GM21529 (cell line): ENCODE measurements at regions not wholly inside any gene's neighbourhood (a gene's known extent, or its start where the extent isn't known, plus 50 kb on each side); places are given as distances from the start of the nearest gene placed in this dataset.
A peak's percentile ranks its signal among the peaks of the same experiment; 100 is the strongest.
"Not testable (repeated sequence)": the region's sequence is repeated elsewhere in the genome, so short reads cannot be mapped to it uniquely, and the experiment has no call there.

Experiments
- ATAC-seq: cut with Tn5 transposase; IDR thresholded peaks from one replicate; pipeline ENCODE4 v1.9.1; 2021; ENCODE audit not compliant: unreplicated experiment

- not testable (repeated sequence) for ATAC-seq
Observed at GRCh38 chr16:29297809-29298177, 108.7 kb downstream of the NPIPB11 start.

DNA sequence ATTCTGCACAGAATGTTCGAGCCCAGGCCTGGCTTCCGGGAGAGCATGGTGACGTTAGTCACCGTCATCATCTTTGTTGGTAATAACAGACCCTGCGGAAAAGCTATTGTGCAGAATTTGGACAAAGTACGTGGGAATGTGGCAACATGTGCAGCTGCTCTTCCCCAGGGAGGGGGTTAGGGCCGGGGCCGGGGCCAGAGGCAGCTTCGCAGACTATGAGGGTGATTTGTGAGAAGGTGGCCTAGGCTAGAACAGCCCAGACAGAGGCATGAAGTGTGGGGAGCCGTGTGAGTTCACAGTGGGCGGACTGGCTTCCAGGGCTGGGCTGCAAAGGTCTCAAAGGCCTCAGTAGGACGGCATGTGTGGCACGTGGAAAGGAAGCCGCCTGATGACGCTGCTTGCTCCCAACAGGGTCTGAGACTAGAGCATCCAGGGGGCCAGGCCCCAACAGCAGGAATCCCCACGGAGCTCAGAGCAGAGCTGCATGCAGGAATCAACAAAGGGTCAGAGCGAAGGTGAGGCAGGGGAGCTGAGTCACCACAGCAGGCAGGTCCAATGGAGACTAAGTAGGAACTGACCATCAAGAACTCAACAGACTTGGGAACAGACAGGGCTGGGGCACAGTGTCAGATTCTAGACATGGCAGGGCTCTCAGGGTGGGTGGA, 109.2 kb downstream of the NPIPB11 start:
- not testable (repeated sequence) for ATAC-seq

GRCh38 chr16:29296176-29296575, 110.3 kb downstream of the NPIPB11 start:
- not testable (repeated sequence) for ATAC-seq

GRCh38 chr16:29294951-29295795, 111.3 kb downstream of the NPIPB11 start:
- ATAC-seq = not testable (repeated sequence)

DNA sequence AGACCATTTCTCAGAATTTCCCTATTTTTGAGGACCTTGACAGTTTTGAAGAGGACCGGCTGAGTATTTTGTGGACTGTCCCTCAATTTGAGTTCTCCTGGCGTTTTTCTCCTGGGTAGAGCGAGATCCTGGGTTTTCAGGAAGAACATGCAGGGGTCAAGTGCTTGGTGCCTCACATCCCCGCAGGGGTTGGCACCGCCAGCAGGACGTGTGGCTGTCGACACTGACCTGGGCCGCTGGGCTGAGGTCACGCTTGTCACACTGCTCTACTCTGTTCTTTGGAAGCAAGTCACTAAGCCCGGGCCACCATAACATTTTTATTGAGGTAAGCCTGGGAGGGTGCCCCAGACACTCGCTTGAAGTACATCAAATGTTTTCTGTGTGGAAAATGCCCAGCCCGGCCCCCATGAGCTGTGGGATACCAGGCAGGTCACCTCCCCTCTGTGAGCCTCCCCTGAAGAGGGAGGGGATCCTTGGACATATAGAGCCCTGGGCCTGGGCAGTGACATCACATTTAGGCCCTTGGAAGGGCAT, 112.0 kb downstream of the NPIPB11 start:
- ATAC-seq = not testable (repeated sequence)

DNA sequence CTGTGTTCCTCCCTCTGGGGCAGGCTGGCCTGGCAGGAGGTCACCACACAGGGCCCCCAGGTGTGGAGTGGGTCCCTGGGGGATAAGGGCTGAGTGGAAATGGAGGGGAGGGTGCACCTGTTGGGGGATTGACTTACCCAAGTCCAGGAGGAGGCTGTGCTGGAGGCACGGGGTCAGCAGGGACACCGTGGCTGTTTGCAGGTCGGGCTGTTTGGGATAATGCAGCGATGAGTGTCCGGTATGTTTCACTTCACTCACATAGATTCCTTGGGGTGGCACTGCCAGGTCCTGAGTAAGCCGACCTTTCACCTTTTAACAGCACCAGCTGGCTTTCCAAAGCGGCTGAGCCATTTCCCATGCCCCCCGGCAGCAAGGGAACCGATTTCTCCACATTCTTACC, 113.0 kb downstream of the NPIPB11 start:
- not testable (repeated sequence) for ATAC-seq

DNA sequence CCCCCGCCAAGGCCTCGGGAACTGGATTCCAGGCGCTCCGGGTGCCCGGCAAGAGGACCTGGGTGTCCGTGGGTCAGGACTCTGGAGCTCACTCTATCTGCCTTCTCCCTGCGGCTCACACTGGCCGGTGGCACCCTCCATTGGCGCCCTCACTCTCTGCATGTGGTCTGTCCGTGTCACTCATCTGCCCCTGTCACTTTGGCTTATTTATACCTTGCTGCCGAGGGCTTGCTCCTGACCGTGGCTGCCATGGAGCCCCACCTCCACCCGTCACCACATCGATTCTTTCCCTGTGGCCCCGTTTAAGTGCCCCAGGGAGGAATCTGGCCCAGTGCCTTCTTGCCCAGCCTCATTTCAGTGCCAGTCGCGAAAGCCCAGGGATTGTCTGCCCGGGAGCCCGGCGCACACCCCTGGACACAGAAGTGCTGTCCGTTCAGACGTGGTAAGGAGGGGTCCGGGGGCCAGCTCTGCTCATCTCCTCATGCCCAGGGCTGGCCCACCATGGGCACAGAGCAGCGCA, 113.5 kb downstream of the NPIPB11 start:
- not testable (repeated sequence) for ATAC-seq

GRCh38 chr16:29291329-29292271, 114.9 kb downstream of the NPIPB11 start:
- ATAC-seq = not testable (repeated sequence)

DNA sequence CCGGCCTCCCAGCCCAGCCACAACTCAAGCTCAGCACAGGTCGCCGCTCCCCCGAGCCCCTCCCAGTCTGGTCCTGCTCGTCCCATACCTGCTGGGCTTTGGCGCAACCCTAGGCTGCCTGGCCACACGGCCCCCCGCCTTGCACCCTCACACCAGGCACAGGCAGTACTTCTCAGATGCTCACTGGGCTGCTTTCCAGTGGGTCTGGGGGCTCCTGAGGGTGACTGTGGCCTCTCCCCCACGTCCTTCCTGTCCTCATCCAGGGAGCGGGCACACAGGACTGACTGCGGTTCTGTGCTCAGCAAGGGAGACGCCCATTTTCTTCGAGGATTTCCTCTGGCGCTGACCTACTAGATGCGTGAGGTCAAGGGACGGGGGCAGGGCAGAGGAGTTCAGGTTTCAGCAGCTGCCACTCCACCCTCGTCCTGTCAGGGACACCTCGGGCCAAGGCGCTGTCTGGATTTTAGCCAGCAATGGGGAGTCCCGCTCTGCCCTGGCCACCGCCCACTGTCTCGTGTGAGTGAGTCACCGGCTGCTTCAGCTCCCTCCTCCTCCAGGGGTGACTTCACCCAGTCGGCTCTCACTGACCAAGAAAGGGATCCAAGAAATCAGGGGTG, 115.8 kb downstream of the NPIPB11 start:
- ATAC-seq = peak; percentile 75

DNA sequence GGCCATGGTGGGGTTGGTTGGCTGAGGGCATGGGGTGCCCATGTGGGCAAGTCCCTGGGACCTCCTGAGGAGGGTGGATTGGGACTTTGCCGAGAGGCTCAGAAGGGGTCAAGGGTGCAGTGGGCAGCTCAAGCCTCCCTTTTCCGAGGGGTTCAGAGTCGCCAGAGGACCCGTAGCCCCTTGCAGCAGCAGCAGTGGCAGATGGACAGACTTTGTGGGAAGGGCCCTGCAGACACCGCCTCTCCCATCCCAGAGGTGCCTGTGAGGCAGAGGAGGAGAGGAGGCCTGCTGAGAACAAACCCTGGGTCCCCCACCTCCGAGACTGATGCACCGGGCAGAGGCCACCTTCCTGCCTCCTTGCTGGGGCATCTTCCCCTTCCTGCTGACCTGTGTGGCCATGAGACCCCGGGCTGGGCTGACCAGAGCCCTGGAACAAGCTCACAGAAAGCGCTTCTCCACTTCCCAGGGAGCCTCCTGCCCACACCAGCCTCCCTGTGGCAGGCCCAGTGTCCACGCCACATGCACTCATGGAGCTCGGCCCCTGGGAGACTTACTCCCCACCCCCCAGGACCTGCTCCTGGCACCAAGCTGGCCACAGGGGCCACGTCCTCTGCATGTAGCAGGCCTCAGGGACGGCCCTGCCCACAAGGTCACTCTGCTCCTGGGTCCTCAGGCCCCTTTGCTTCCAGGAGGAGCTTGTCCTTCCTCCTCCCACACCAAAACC, 116.8 kb downstream of the NPIPB11 start:
- not testable (repeated sequence) for ATAC-seq

DNA sequence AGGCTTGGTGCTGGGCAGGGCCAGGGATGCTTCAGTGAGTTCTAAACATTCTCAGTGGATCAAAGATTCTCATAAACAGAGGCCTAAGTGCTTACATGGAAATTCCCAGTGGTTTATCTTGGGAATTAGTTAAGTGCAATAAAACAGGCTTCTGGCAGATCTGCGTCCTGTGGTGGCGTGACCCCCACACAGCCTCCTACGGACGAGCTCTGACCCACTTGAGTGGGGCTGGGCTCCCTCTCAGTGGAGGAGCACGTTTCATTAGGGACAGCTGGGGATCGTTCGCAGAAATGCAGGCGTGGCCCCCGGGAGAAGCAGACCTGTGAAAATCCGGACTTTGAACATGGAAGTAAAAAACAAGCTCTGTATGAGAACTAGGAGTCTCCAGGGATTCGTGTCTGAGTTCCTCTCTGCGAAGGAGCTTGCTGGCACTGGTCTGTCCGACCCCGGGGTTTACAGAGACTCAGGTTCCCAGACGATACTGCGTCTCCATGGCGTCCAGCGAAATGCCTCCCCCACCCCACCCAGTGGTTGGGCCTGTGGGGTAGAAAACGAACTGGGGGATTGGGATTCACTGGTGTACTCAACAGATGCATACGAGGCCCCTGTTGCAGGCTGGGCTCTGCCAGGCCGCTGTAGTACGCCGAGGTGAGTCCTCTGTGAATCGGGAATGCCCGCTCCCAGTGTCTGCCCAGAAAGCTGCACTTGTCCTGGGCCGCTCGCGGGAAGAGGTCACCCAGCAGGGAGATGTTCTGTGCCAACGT, 117.6 kb downstream of the NPIPB11 start:
- ATAC-seq = not testable (repeated sequence)

GRCh38 chr16:29287871-29288535, 118.5 kb downstream of the NPIPB11 start:
- not testable (repeated sequence) for ATAC-seq

GRCh38 chr16:29287246-29287645, 119.3 kb downstream of the NPIPB11 start:
- not testable (repeated sequence) for ATAC-seq

DNA sequence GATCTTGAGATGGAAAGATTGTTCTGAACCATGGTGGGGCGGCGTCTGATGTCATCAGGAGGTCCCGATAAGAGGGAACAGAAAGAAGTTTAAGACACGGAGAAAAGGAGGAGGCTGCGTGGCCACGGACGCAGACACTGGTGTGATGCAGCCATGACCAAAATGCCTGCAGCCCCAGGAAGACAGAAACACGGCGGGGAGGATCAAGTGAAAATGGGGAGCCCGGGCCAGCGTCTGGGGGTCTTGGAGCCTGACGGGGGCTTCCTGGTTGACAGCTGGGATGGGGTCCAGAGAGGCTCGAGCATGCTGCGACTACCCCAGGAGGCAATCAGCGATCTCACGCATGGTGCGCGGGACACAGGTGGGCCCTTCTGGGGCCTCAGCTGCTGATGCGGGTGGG, 119.7 kb downstream of the NPIPB11 start:
- ATAC-seq = not testable (repeated sequence)

GRCh38 chr16:29286161-29286560, 120.3 kb downstream of the NPIPB11 start:
- ATAC-seq = not testable (repeated sequence)

DNA sequence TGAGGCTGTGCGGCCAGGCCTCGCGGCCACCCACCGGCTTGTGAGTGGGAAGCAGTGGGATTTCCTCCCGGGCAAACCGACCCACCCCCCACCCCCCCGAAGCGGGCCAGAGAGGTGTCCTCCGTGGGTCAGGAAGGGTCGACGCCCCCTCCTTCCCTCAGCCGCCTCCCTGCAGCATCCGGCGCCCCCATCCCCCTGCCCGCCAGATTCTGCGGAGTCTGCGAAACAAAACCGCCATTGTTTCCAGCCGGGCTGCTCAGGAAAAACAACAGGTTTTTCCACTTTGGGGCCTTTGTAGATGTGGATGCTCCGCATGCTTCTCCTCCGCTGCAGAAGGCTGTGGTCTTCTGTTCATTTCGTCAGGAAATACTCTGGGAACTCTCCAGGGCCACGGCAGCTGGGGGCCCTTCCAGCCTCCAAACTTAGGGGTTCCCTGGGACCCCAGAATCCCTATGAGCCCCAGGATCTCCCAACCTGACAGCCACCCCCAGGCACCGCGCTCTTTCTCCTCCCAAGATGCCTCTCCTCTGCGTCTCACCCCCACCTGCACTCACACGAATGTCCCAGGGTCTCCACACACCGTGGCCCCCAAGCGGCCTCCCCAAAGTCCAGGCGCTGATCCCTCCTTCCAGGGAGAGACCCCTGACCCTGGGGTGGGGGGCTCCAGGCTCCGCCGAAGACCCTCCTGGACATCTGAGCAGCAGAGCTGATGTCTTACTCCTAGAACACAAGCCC, 121.2 kb downstream of the NPIPB11 start:
- ATAC-seq = not testable (repeated sequence)

GRCh38 chr16:29284723-29285122, 121.8 kb downstream of the NPIPB11 start:
- not testable (repeated sequence) for ATAC-seq
